ENCODE measurements at regions not wholly inside any gene's neighbourhood (a gene's known extent, or its start where the extent isn't known, plus 50 kb on each side); places are given as distances from the start of the nearest gene placed in this dataset.

DNA sequence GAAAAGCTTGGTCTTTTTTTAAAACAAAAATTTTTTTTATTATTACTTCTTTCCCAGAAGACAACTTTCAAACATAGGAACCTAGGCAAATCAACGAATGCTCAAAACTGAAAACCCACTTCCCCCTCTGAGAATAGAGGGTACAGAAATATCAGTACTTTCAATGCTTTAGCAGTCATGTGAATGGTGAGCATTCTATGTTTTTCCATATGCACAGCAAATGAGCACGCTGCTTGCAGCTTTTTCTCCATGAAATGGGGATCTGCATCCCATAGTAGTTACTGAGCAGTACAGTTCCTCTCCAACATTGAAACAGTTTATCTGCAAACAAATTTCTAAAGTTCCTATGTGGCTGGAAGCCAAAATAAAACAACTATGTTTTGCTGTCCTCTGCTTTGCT lies 108.4 kb upstream of the BMP2K start (continued):
- TF ChIP-seq, protein P1, sequence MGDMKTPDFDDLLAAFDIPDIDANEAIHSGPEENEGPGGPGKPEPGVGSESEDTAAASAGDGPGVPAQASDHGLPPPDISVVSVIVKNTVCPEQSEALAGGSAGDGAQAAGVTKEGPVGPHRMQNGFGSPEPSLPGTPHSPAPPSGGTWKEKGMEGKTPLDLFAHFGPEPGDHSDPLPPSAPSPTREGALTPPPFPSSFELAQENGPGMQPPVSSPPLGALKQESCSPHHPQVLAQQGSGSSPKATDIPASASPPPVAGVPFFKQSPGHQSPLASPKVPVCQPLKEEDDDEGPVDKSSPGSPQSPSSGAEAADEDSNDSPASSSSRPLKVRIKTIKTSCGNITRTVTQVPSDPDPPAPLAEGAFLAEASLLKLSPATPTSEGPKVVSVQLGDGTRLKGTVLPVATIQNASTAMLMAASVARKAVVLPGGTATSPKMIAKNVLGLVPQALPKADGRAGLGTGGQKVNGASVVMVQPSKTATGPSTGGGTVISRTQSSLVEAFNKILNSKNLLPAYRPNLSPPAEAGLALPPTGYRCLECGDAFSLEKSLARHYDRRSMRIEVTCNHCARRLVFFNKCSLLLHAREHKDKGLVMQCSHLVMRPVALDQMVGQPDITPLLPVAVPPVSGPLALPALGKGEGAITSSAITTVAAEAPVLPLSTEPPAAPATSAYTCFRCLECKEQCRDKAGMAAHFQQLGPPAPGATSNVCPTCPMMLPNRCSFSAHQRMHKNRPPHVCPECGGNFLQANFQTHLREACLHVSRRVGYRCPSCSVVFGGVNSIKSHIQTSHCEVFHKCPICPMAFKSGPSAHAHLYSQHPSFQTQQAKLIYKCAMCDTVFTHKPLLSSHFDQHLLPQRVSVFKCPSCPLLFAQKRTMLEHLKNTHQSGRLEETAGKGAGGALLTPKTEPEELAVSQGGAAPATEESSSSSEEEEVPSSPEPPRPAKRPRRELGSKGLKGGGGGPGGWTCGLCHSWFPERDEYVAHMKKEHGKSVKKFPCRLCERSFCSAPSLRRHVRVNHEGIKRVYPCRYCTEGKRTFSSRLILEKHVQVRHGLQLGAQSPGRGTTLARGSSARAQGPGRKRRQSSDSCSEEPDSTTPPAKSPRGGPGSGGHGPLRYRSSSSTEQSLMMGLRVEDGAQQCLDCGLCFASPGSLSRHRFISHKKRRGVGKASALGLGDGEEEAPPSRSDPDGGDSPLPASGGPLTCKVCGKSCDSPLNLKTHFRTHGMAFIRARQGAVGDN (CRISPR knock-in tag; IDR thresholded peaks at IDR 0.05): no peak

GRCh38 chr4:78669453-78669852 lies 106.7 kb upstream of the BMP2K start:
- DNase-seq (ENCODE audit: low spot score): peak; percentile 37
- WGBS (ENCODE audit: low lambda C conversion rate): 33% methylated on average over 3 of the region's 3 CpGs
- peak; percentile 28; the same call in 1 of the 2 replicates for TF ChIP-seq CTCF (CRISPR knock-in tag; IDR thresholded peaks at IDR 0.05)
- TF ChIP-seq, protein P2, sequence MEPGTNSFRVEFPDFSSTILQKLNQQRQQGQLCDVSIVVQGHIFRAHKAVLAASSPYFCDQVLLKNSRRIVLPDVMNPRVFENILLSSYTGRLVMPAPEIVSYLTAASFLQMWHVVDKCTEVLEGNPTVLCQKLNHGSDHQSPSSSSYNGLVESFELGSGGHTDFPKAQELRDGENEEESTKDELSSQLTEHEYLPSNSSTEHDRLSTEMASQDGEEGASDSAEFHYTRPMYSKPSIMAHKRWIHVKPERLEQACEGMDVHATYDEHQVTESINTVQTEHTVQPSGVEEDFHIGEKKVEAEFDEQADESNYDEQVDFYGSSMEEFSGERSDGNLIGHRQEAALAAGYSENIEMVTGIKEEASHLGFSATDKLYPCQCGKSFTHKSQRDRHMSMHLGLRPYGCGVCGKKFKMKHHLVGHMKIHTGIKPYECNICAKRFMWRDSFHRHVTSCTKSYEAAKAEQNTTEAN (CRISPR knock-in tag; conservative IDR thresholded peaks at IDR 0.05): no peak
- no peak for TF ChIP-seq ZMYM4 (CRISPR knock-in tag; IDR thresholded peaks at IDR 0.05)
- TF ChIP-seq ZNF644 (CRISPR knock-in tag; IDR thresholded peaks at IDR 0.05; ENCODE audit: low read depth): 0 out of 2 replicates have a peak, but pooled peaks have one; percentile 10
- TF ChIP-seq STAG1 (CRISPR knock-in tag; IDR thresholded peaks at IDR 0.05): peak; percentile 24; the same call in 1 of the 2 replicates

More at GRCh38 chr4:78669453-78669852, 106.7 kb upstream of the BMP2K start:
- intact Hi-C loops (cut with micrococcal nuclease; ENCODE audit: unreplicated experiment) (no loop called here), in situ Hi-C loops (cut with HindIII; ENCODE audit: extremely low pct_ligation_motif_present, low pct_unique_long_range_greater_than_20kb) (no loop called here)
- Histone ChIP-seq H3K27ac (ENCODE audit: extremely low read length, insufficient read depth, low read length) (no peak overlapping the region), H3K9ac (ENCODE audit: insufficient read depth, low read depth, low read length) (no peak overlapping the region), H4K20me1 (ENCODE audit: insufficient read depth, low read length) (no peaks in the 10 kb centered on the region), H3K9me3 (ENCODE audit: low read length) (no peaks in the 10 kb centered on the region), H3K27me3 (ENCODE audit: control insufficient read depth in 1 of 2, insufficient read depth in 2 of 2, low read length in 2 of 2) (no peaks in the 10 kb centered on the region), H3K79me2 (ENCODE audit: insufficient read depth, low read length) (no peaks in the 10 kb centered on the region), H3K4me1 (ENCODE audit: insufficient read depth, low read length) (peaks cover 30% of the 10 kb centered on the region), H3K4me2 (ENCODE audit: low read depth, low read length) (no peak overlapping the region), H3K4me3 (replicated peaks in 1 of 3; ENCODE audit: insufficient read depth in 1 of 3, low read depth in 2 of 3, low read length in 3 of 3) (no peak overlapping the region), H3K36me3 (replicated peaks in 1 of 2; ENCODE audit: control insufficient read depth in 1 of 2, insufficient read depth in 2 of 2, low read length in 2 of 2) (no peaks in the 10 kb centered on the region), H2AFZ (ENCODE audit: low read length) (no peak overlapping the region)
- no TSS peak for BruUV-seq (replicated peaks)
- peak; percentile 79 for ATAC-seq
- no peak for FAIRE-seq
- CTCF ChIA-PET (ENCODE audit: low intra/inter-chr PET ratio, low total read pairs): no interaction called here
- POLR2A ChIA-PET: no interaction called here

Data from HepG2 (cell line).